T-helper 1 cell (primary cell): ENCODE measurements at regions not wholly inside any gene's neighbourhood (a gene's known extent, or its start where the extent isn't known, plus 50 kb on each side); places are given as distances from the start of the nearest gene placed in this dataset.

Experiments used
- DNase-seq, 5 donors: peaks; one replicate each; pipeline ENCODE4 v3.0.0-alpha.2; 2012 to 2020

- DNase-seq: no peak
These were observed 292.2 kb upstream of the MC4R start for GRCh38 chr18:60664736-60665135.

GRCh38 chr18:60667016-60667415 lies 294.4 kb upstream of the MC4R start:
- DNase-seq: no peak

GRCh38 chr18:60668583-60668982 lies 296.0 kb upstream of the MC4R start:
- no peak for DNase-seq

- no peak for DNase-seq
These were observed 297.4 kb upstream of the MC4R start for GRCh38 chr18:60669938-60670337.

- DNase-seq: no peak
These were observed 298.4 kb upstream of the MC4R start for GRCh38 chr18:60671021-60671420.

- DNase-seq: no peak
These were observed 302.6 kb upstream of the MC4R start for GRCh38 chr18:60675126-60675525.

- DNase-seq: no peak
These were observed 303.2 kb upstream of the MC4R start for GRCh38 chr18:60675801-60676200.

GRCh38 chr18:60676815-60677214 lies 304.2 kb upstream of the MC4R start:
- DNase-seq: no peak

- DNase-seq: no peak
These were observed 312.4 kb upstream of the MC4R start for GRCh38 chr18:60684843-60685513.

GRCh38 chr18:60686142-60686541 lies 313.6 kb upstream of the MC4R start:
- DNase-seq: no peak

- no peak for DNase-seq
These were observed 318.5 kb upstream of the MC4R start for GRCh38 chr18:60691061-60691460.

- no peak for DNase-seq
These were observed 320.9 kb upstream of the MC4R start for GRCh38 chr18:60693426-60693825.

- no peak for DNase-seq
These were observed 326.3 kb upstream of the MC4R start for GRCh38 chr18:60698901-60699300.

- DNase-seq: no peak
These were observed 350.2 kb upstream of the MC4R start for GRCh38 chr18:60722742-60723141.

- DNase-seq: no peak
These were observed 359.6 kb upstream of the MC4R start for GRCh38 chr18:60732143-60732542.

GRCh38 chr18:60739212-60739611 lies 366.6 kb upstream of the MC4R start:
- DNase-seq: no peak

- DNase-seq: no peak
These were observed 367.7 kb upstream of the MC4R start for GRCh38 chr18:60740313-60740712.

- no peak for DNase-seq
These were observed 373.9 kb upstream of the MC4R start for GRCh38 chr18:60746491-60746890.

- DNase-seq: no peak
These were observed 374.3 kb upstream of the MC4R start for GRCh38 chr18:60746919-60747318.

- DNase-seq: no peak
These were observed 381.2 kb upstream of the MC4R start for GRCh38 chr18:60753753-60754152.

- no peak for DNase-seq
These were observed 381.9 kb upstream of the MC4R start for GRCh38 chr18:60754413-60755009.

- DNase-seq: no peak
These were observed 382.6 kb upstream of the MC4R start for GRCh38 chr18:60755134-60755533.

- no peak for DNase-seq
These were observed 403.4 kb upstream of the MC4R start for GRCh38 chr18:60775978-60776377.

GRCh38 chr18:60784161-60784560 lies 411.6 kb upstream of the MC4R start:
- no peak for DNase-seq

GRCh38 chr18:60794802-60795201 lies 422.2 kb upstream of the MC4R start:
- DNase-seq: no peak
